ENCODE measurements at regions not wholly inside any gene's neighbourhood (a gene's known extent, or its start where the extent isn't known, plus 50 kb on each side); places are given as distances from the start of the nearest gene placed in this dataset.

DNA sequence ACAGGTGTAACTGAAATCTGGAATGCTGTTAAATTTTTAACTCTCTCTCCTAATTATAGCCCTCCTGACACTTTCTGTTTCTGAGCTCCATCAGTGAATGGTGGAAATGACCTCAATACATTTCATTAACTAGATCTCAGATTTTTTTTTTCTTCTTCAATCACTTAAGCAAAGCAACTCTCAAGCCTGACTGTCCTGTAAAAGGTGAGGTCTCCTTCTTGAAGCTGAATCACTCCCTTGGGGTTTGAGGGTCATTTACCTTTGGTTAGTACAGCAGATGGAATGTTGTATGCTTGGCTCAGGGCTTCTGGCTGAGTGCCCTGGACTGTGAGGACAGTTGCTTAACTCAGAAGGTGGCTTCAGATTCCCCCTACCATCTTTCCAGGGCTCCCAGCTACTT, 518.7 kb downstream of the PTPRC start:
- TF ChIP-seq, protein P1, sequence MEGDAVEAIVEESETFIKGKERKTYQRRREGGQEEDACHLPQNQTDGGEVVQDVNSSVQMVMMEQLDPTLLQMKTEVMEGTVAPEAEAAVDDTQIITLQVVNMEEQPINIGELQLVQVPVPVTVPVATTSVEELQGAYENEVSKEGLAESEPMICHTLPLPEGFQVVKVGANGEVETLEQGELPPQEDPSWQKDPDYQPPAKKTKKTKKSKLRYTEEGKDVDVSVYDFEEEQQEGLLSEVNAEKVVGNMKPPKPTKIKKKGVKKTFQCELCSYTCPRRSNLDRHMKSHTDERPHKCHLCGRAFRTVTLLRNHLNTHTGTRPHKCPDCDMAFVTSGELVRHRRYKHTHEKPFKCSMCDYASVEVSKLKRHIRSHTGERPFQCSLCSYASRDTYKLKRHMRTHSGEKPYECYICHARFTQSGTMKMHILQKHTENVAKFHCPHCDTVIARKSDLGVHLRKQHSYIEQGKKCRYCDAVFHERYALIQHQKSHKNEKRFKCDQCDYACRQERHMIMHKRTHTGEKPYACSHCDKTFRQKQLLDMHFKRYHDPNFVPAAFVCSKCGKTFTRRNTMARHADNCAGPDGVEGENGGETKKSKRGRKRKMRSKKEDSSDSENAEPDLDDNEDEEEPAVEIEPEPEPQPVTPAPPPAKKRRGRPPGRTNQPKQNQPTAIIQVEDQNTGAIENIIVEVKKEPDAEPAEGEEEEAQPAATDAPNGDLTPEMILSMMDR (IDR thresholded peaks at IDR 0.05), result no peak
- no peak for TF ChIP-seq POLR2A (IDR thresholded peaks at IDR 0.05)

All from Peyer's patch (tissue), 4 donors.